ENCODE measurements at regions not wholly inside any gene's neighbourhood (a gene's known extent, or its start where the extent isn't known, plus 50 kb on each side); places are given as distances from the start of the nearest gene placed in this dataset.
"Not testable (repeated sequence)": the region's sequence is repeated elsewhere in the genome, so short reads cannot be mapped to it uniquely, and the experiment has no call there.

- Mint-ChIP-seq H3K36me3 (ENCODE audit: insufficient read depth in 2 of 2) (no peaks in the 10 kb centered on the region), H3K4me1 (ENCODE audit: low read depth) (peaks cover 11% of the 10 kb centered on the region), H3K4me3 (no peak overlapping the region), H3K27me3 (ENCODE audit: low read depth) (no peaks in the 10 kb centered on the region), H3K9me3 (no peaks in the 10 kb centered on the region), H3K27ac (no peak overlapping the region)
- no peak for DNase-seq
- no peak for ATAC-seq (replicated peaks in 1 of 2)
These were observed 77.1 kb upstream of the RAPH1 start for GRCh38 chr2:203612246-203612645.

GRCh38 chr2:203619267-203619878 is 84.3 kb upstream of the RAPH1 start:
- Mint-ChIP-seq H3K4me3 (no peak overlapping the region), H3K4me1 (ENCODE audit: low read depth) (peaks cover 11% of the 10 kb centered on the region), H3K27ac (no peak overlapping the region), H3K36me3 (ENCODE audit: insufficient read depth in 2 of 2) (peaks cover 2 to 10% of the 10 kb centered on the region in 2 donors), H3K9me3 (peaks cover 0 to 3% of the 10 kb centered on the region in 2 donors), H3K27me3 (ENCODE audit: low read depth) (no peaks in the 10 kb centered on the region)
- no peak for DNase-seq
- no peak for ATAC-seq (replicated peaks in 1 of 2)

- Mint-ChIP-seq H3K27me3 (ENCODE audit: low read depth) (no peaks in the 10 kb centered on the region), H3K36me3 (ENCODE audit: insufficient read depth in 2 of 2) (peaks cover 2 to 10% of the 10 kb centered on the region in 2 donors), H3K27ac (no peak overlapping the region), H3K4me3 (no peak overlapping the region), H3K4me1 (ENCODE audit: low read depth) (peaks cover 11% of the 10 kb centered on the region), H3K9me3 (peaks cover 1 to 3% of the 10 kb centered on the region in 2 donors)
- DNase-seq (no peak), ATAC-seq (replicated peaks in 1 of 2) (no peak)
These were observed 84.4 kb upstream of the CD28 start for GRCh38 chr2:203621981-203622515.

- H3K36me3 Mint-ChIP-seq (ENCODE audit: insufficient read depth in 2 of 2): peaks cover 2 to 10% of the 10 kb centered on the region in 2 donors
- H3K27me3 Mint-ChIP-seq (ENCODE audit: low read depth): no peaks in the 10 kb centered on the region
- ATAC-seq (replicated peaks in 1 of 2): no peak
- peaks cover 11% of the 10 kb centered on the region for H3K4me1 Mint-ChIP-seq (ENCODE audit: low read depth)
- H3K27ac Mint-ChIP-seq: no peak overlapping the region
- H3K4me3 Mint-ChIP-seq: no peak overlapping the region
- H3K9me3 Mint-ChIP-seq: peaks cover 1 to 3% of the 10 kb centered on the region in 2 donors
- DNase-seq: no peak
These were observed 83.3 kb upstream of the CD28 start for GRCh38 chr2:203623096-203623495.

GRCh38 chr2:203623661-203624060 is 82.8 kb upstream of the CD28 start:
- ATAC-seq (replicated peaks in 1 of 2): no peak
- Mint-ChIP-seq H3K27me3 (ENCODE audit: low read depth) (no peaks in the 10 kb centered on the region), H3K9me3 (peaks cover 1 to 3% of the 10 kb centered on the region in 2 donors), H3K4me1 (ENCODE audit: low read depth) (peaks cover 11% of the 10 kb centered on the region), H3K4me3 (no peak overlapping the region), H3K36me3 (ENCODE audit: insufficient read depth in 2 of 2) (peaks cover 2 to 10% of the 10 kb centered on the region in 2 donors), H3K27ac (no peak overlapping the region)
- no peak for DNase-seq

GRCh38 chr2:203625701-203626100 is 80.7 kb upstream of the CD28 start:
- peaks cover 11% of the 10 kb centered on the region for H3K4me1 Mint-ChIP-seq (ENCODE audit: low read depth)
- ATAC-seq (replicated peaks in 1 of 2): no peak
- DNase-seq: no peak

GRCh38 chr2:203626247-203626646 is 80.2 kb upstream of the CD28 start:
- not testable (repeated sequence) for H3K4me3 Mint-ChIP-seq

More at GRCh38 chr2:203625701-203626100, 80.7 kb upstream of the CD28 start:
- peaks cover 1 to 3% of the 10 kb centered on the region in 2 donors for H3K9me3 Mint-ChIP-seq
- no peak overlapping the region for H3K4me3 Mint-ChIP-seq
- no peak overlapping the region for H3K27ac Mint-ChIP-seq
- H3K27me3 Mint-ChIP-seq (ENCODE audit: low read depth): no peaks in the 10 kb centered on the region
- H3K36me3 Mint-ChIP-seq (ENCODE audit: insufficient read depth in 2 of 2): peaks cover 2 to 10% of the 10 kb centered on the region in 2 donors

GRCh38 chr2:203626952-203627681 is 79.3 kb upstream of the CD28 start:
- no peak for DNase-seq
- peaks cover 11% of the 10 kb centered on the region for H3K4me1 Mint-ChIP-seq (ENCODE audit: low read depth)
- no peak for ATAC-seq (replicated peaks in 1 of 2)

More at GRCh38 chr2:203626247-203626646, 80.2 kb upstream of the CD28 start:
- not testable (repeated sequence) for DNase-seq; H3K27me3 Mint-ChIP-seq (ENCODE audit: low read depth); ATAC-seq (replicated peaks in 1 of 2); H3K9me3 Mint-ChIP-seq; H3K27ac Mint-ChIP-seq
- H3K4me1 Mint-ChIP-seq (ENCODE audit: low read depth): peaks cover 11% of the 10 kb centered on the region
- peaks cover 2 to 10% of the 10 kb centered on the region in 2 donors for H3K36me3 Mint-ChIP-seq (ENCODE audit: insufficient read depth in 2 of 2)

GRCh38 chr2:203629699-203630098 is 76.7 kb upstream of the CD28 start:
- Mint-ChIP-seq H3K4me3 (no peak overlapping the region), H3K36me3 (ENCODE audit: insufficient read depth in 2 of 2) (no peaks in the 10 kb centered on the region), H3K4me1 (ENCODE audit: low read depth) (no peaks in the 10 kb centered on the region), H3K27ac (no peak overlapping the region), H3K9me3 (peaks cover 0 to 1% of the 10 kb centered on the region in 2 donors), H3K27me3 (ENCODE audit: low read depth) (no peaks in the 10 kb centered on the region)
- ATAC-seq (replicated peaks in 1 of 2): no peak
- DNase-seq: no peak

More at GRCh38 chr2:203626952-203627681, 79.3 kb upstream of the CD28 start:
- Mint-ChIP-seq H3K4me3 (no peak overlapping the region), H3K9me3 (peaks cover 0 to 1% of the 10 kb centered on the region in 2 donors), H3K27ac (no peak overlapping the region), H3K27me3 (ENCODE audit: low read depth) (no peaks in the 10 kb centered on the region), H3K36me3 (ENCODE audit: insufficient read depth in 2 of 2) (peaks cover 0 to 4% of the 10 kb centered on the region in 2 donors)

- H3K4me3 Mint-ChIP-seq: no peak overlapping the region
- H3K27ac Mint-ChIP-seq: no peak overlapping the region
- H3K4me1 Mint-ChIP-seq (ENCODE audit: low read depth): no peaks in the 10 kb centered on the region
- H3K9me3 Mint-ChIP-seq: no peaks in the 10 kb centered on the region
- no peak for ATAC-seq (replicated peaks in 1 of 2)
- no peaks in the 10 kb centered on the region for H3K36me3 Mint-ChIP-seq (ENCODE audit: insufficient read depth in 2 of 2)
- no peaks in the 10 kb centered on the region for H3K27me3 Mint-ChIP-seq (ENCODE audit: low read depth)
- DNase-seq: no peak
These were observed 75.2 kb upstream of the CD28 start for GRCh38 chr2:203631068-203631757.

GRCh38 chr2:203636588-203637470 is 69.6 kb upstream of the CD28 start:
- peak overlapping the region; percentile 7 for H3K27ac Mint-ChIP-seq
- no peaks in the 10 kb centered on the region for H3K27me3 Mint-ChIP-seq (ENCODE audit: low read depth)
- no peaks in the 10 kb centered on the region for H3K9me3 Mint-ChIP-seq
- H3K4me1 Mint-ChIP-seq (ENCODE audit: low read depth): peaks cover 20% of the 10 kb centered on the region
- no peaks in the 10 kb centered on the region for H3K36me3 Mint-ChIP-seq (ENCODE audit: insufficient read depth in 2 of 2)
- peak overlapping the region in 1 of 2 donors; percentile 2 for H3K4me3 Mint-ChIP-seq
- no peak for ATAC-seq (replicated peaks in 1 of 2)
- DNase-seq: no peak

GRCh38 chr2:203637471-203638167 is 68.8 kb upstream of the CD28 start:
- Mint-ChIP-seq H3K36me3 (ENCODE audit: insufficient read depth in 2 of 2) (no peaks in the 10 kb centered on the region), H3K27ac (no peak overlapping the region), H3K27me3 (ENCODE audit: low read depth) (no peaks in the 10 kb centered on the region), H3K4me3 (peak overlapping the region; percentile 1 to 2), H3K9me3 (no peaks in the 10 kb centered on the region), H3K4me1 (ENCODE audit: low read depth) (peaks cover 20% of the 10 kb centered on the region)
- DNase-seq: peak in 1 of 2 donors; percentile 7
- ATAC-seq (replicated peaks in 1 of 2): no peak
